ENCODE measurements at regions not wholly inside any gene's neighbourhood (a gene's known extent, or its start where the extent isn't known, plus 50 kb on each side); places are given as distances from the start of the nearest gene placed in this dataset.

- intact Hi-C loops (cut with micrococcal nuclease), result no loop called here
- H3K79me2 ChIP-seq (ENCODE audit: control insufficient read depth, insufficient read depth, low read length), result no peaks in the 10 kb centered on the region
- H4K20me1 ChIP-seq (replicated peaks; ENCODE audit: control insufficient read depth, extremely low read depth, insufficient read depth, low read length), result no peaks in the 10 kb centered on the region
- no peak overlapping the region for H2AFZ ChIP-seq (ENCODE audit: low read depth, low read length)
- no peaks in the 10 kb centered on the region for H3K36me3 ChIP-seq (ENCODE audit: control insufficient read depth in 2 of 2, extremely low read depth in 1 of 2, insufficient read depth in 2 of 2, low read length in 2 of 2)
- BruUV-seq (replicated peaks), result no TSS peak
- ChIA-PET CTCF (no interaction called here), POLR2A (no interaction called here)
- no peak overlapping the region for H3K4me3 ChIP-seq (replicated peaks in 1 of 3; ENCODE audit: insufficient read depth in 1 of 3, low read depth in 1 of 3, low read length in 3 of 3)
- no peak overlapping the region for H3K9ac ChIP-seq (replicated peaks; ENCODE audit: extremely low read depth, insufficient read depth, low read length)
- H3K27ac ChIP-seq (ENCODE audit: insufficient read depth, low read depth, low read length), result no peak overlapping the region
- no peak for DNase-seq (ENCODE audit: low read depth, low spot score)
- H3K9me3 ChIP-seq (replicated peaks; ENCODE audit: control insufficient read depth, insufficient read depth, low read length), result no peaks in the 10 kb centered on the region
- H3K4me1 ChIP-seq (ENCODE audit: control insufficient read depth, extremely low read depth, insufficient read depth, low read length), result no peaks in the 10 kb centered on the region
- TF ChIP-seq GATA2 (IDR thresholded peaks at IDR 0.05; ENCODE audit: insufficient read depth, insufficient read length, low read depth, low read length), result no peak
- no peak for TF ChIP-seq POLR2AphosphoS5 (IDR thresholded peaks at IDR 0.05; ENCODE audit: insufficient read depth, low read depth, low read length)
- no peak for TF ChIP-seq EZH2 (IDR thresholded peaks at IDR 0.05; ENCODE audit: borderline replicate concordance, low read depth, low read length, severe bottlenecking)
- TF ChIP-seq POLR2A (IDR thresholded peaks at IDR 0.05; ENCODE audit: low read depth, low read length), result no peak
- TF ChIP-seq, protein P1, sequence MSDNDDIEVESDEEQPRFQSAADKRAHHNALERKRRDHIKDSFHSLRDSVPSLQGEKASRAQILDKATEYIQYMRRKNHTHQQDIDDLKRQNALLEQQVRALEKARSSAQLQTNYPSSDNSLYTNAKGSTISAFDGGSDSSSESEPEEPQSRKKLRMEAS (IDR thresholded peaks at IDR 0.05; ENCODE audit: insufficient read depth, insufficient read length), result no peak
- TF ChIP-seq, protein P2, sequence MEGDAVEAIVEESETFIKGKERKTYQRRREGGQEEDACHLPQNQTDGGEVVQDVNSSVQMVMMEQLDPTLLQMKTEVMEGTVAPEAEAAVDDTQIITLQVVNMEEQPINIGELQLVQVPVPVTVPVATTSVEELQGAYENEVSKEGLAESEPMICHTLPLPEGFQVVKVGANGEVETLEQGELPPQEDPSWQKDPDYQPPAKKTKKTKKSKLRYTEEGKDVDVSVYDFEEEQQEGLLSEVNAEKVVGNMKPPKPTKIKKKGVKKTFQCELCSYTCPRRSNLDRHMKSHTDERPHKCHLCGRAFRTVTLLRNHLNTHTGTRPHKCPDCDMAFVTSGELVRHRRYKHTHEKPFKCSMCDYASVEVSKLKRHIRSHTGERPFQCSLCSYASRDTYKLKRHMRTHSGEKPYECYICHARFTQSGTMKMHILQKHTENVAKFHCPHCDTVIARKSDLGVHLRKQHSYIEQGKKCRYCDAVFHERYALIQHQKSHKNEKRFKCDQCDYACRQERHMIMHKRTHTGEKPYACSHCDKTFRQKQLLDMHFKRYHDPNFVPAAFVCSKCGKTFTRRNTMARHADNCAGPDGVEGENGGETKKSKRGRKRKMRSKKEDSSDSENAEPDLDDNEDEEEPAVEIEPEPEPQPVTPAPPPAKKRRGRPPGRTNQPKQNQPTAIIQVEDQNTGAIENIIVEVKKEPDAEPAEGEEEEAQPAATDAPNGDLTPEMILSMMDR (IDR thresholded peaks at IDR 0.05; ENCODE audit: extremely low read depth in 1 of 2, insufficient read depth in 1 of 2, low read depth in 1 of 2, low read length in 2 of 2), result no peak
- TF ChIP-seq JUN (IDR thresholded peaks at IDR 0.05; ENCODE audit: borderline replicate concordance, insufficient read depth, insufficient read length, low read depth), result no peak
- no peak for TF ChIP-seq FOS (IDR thresholded peaks at IDR 0.05; ENCODE audit: borderline replicate concordance, insufficient read depth, low read length)
- no peak for TF ChIP-seq MYC (IDR thresholded peaks at IDR 0.05; ENCODE audit: low read depth, low read length)
- no peak for FAIRE-seq
- dilution Hi-C loops (cut with MboI; ENCODE audit: extremely low pct_ligation_motif_present, low sequenced_read_pairs), result no loop called here
- H3K4me2 ChIP-seq (ENCODE audit: insufficient read depth, low read length), result no peak overlapping the region
- no peaks in the 10 kb centered on the region for H3K27me3 ChIP-seq (ENCODE audit: control insufficient read depth in 2 of 2, insufficient read depth in 2 of 2, low read length in 2 of 2)
- H3K9me1 ChIP-seq (replicated peaks; ENCODE audit: control insufficient read depth, extremely low read depth, insufficient read depth, low read length), result no peaks in the 10 kb centered on the region
These were observed 247.7 kb downstream of the PRDM2 start for GRCh38 chr1:13947658-13948057.
